Muscle of arm (tissue), 1 donor: ENCODE measurements at regions not wholly inside any gene's neighbourhood (a gene's known extent, or its start where the extent isn't known, plus 50 kb on each side); places are given as distances from the start of the nearest gene placed in this dataset.
"Not testable (repeated sequence)": the region's sequence is repeated elsewhere in the genome, so short reads cannot be mapped to it uniquely, and the experiment has no call there.

ENCODE experiments used
- DNase-seq: peaks from one replicate; pipeline ENCODE4 v3.0.0-alpha.2; 2013

GRCh38 chr18:55737266-55737665 lies 149.3 kb upstream of the TCF4 start:
- no peak for DNase-seq

- DNase-seq = no peak
Observed at GRCh38 chr18:55735969-55736368, 148.0 kb upstream of the TCF4 start.

- DNase-seq = no peak
Observed at GRCh38 chr18:55735199-55735855, 147.3 kb upstream of the TCF4 start.

- no peak for DNase-seq
Observed at GRCh38 chr18:55732227-55733106, 144.5 kb upstream of the TCF4 start.

- DNase-seq = no peak
Observed at GRCh38 chr18:55731594-55732042, 143.6 kb upstream of the TCF4 start.

GRCh38 chr18:55721006-55721405 lies 133.0 kb upstream of the TCF4 start:
- not testable (repeated sequence) for DNase-seq

GRCh38 chr18:55713707-55714106 lies 125.7 kb upstream of the TCF4 start:
- no peak for DNase-seq

- DNase-seq = no peak
Observed at GRCh38 chr18:55706898-55707297, 118.9 kb upstream of the TCF4 start.

- no peak for DNase-seq
Observed at GRCh38 chr18:55699233-55699765, 111.3 kb upstream of the TCF4 start.

GRCh38 chr18:55696811-55697210 lies 108.8 kb upstream of the TCF4 start:
- DNase-seq = no peak

GRCh38 chr18:55695091-55695490 lies 107.1 kb upstream of the TCF4 start:
- no peak for DNase-seq

- DNase-seq = no peak
Observed at GRCh38 chr18:55694291-55694690, 106.3 kb upstream of the TCF4 start.

- DNase-seq = no peak
Observed at GRCh38 chr18:55688030-55688429, 100.0 kb upstream of the TCF4 start.

GRCh38 chr18:55687106-55687505 lies 99.1 kb upstream of the TCF4 start:
- no peak for DNase-seq

- DNase-seq = no peak
Observed at GRCh38 chr18:55685638-55686037, 97.6 kb upstream of the TCF4 start.

- no peak for DNase-seq
Observed at GRCh38 chr18:55672574-55673361, 84.8 kb upstream of the TCF4 start.

- DNase-seq = no peak
Observed at GRCh38 chr18:55665506-55665905, 77.5 kb upstream of the TCF4 start.

- DNase-seq = not testable (repeated sequence)
Observed at GRCh38 chr18:55664758-55665400, 76.9 kb upstream of the TCF4 start.

- no peak for DNase-seq
Observed at GRCh38 chr18:55663891-55664290, 75.9 kb upstream of the TCF4 start.

- DNase-seq = no peak
Observed at GRCh38 chr18:55658598-55658997, 70.6 kb upstream of the TCF4 start.

GRCh38 chr18:55657572-55658331 lies 69.8 kb upstream of the TCF4 start:
- DNase-seq = no peak
